ENCODE measurements at regions not wholly inside any gene's neighbourhood (a gene's known extent, or its start where the extent isn't known, plus 50 kb on each side); places are given as distances from the start of the nearest gene placed in this dataset.

DNA sequence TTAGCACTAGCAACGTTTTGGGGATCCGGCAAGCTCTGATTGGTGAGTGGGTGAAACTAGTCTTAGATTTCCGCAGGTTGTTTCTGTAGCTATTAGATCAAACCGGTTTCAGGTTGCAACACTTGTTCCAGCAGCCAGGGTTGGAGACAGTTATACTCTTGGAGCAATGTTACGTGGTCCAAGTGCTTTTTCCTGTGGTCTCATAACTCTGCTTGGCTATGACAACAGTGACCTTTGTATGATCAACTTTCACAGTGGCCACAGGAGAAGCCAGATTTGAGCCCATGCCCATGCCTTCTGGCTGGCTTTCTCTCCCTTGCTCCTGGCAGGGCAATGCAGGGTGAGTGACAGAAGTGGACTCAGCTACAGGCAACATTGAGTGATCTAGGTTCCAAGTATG is 84.5 kb upstream of the TAF1B start:
- no peak for DNase-seq

DNA sequence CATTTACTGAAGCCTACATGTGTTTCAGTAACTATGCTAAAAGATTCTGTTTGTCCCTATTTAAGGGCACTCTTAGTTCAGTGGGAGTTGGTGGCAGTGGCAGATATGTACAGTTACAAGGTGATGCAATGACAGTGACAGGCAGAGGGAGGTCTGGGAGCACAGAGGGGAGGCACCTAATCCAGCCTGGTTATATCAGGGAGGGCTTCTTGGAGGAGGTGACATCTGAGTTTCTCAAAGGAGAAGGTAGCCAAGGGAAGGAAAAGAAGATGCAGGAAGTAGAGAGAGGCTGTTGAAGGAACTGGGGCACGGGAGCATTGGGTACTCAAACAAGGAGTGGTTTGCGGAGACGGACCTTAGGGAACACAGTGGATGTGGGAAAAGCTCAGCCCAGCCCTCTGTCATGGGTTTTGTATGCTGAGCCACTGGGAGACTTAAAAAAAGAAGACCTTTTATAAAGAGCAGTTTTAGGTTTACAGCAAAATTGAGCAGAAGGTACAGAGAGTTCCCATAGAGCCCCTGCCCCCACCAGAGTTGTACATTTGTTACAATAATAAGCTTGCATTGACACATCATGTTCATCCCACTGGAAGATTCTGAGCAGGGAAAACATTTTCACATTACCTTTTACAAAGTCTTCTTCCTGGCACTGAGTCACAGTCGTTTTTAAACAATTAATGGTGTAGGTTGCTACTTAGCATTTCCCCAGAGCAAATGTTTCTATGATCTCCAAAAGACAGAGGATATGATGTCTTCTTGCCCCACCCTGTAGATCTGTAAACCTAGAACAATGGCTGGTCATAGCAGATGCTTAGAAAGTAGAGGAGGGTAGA is 83.0 kb upstream of the TAF1B start:
- no peak for DNase-seq

DNA sequence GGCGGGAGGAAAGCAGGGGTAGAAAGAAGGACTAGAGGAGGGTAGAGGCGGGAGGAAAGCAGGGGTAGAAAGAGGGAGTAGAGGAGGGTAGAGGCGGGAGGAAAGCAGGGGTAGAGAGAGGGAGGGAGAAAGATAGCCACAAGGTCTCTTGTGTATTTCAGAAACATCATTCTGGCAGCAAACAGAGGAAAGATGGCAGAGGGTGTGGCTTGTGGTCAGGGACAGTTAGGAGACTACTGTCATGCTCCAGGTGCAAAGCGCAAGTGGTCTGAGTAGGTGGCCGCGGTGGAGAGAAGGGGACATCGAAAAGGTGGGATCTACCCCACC is 82.4 kb upstream of the TAF1B start:
- DNase-seq, result no peak

DNA sequence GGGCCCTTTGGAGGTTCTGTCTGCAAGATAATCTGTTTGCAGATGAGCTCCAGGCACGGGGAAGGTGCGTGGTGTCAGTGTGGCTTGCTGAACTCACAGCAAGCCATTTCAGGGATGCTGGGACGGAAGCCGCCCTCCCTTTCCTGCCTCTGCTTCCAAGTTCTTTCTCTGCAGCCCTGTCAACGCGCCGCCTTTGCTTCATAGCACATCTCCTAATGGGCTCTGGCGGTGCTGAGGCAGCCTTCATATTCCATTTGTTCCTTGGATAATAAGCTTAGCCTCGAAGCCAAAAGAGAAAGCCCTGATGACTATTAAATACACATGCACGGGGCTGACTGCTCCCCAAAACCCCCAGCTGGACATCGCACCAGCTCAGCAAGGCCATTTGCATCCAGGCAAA is 81.7 kb upstream of the TAF1B start:
- DNase-seq, result no peak

DNA sequence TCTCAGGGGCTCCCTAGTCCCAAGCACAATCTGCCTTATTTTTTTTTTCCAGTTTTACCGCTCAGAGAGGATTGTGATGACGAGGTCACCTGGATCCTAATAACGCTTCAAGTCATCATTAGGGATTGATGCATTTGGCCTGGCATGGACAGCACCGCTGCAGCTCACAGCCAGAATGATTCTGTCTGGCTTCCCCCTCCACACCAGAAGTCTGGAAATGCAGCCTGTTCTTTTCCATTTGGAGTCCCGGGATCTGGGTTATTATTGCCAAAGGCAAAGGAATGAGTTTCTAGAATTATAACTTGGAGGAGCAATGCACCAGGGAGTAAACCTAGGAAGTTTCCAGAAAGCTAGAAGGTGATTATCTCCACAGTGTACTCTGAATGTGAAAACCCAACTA is 81.1 kb upstream of the TAF1B start:
- no peak for DNase-seq

DNA sequence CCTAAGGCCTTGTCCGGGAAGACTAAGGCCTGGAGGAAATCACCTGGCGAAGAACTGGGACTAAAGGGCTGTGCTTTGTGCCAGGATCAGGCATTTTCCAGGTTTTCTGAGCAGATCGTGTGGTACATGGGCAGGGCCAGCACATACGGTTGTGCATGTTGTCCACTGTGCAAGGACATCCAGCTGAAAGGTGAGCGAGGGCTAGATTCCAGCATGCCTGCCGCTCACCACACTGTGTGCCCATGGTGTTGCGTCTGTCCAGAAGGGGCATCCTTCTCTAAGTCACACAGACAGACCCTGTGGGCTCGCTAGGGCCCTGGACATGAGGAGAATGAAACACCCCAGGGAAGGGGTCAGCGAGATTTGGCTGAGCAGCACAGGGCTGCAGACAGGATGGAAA is 80.3 kb upstream of the TAF1B start:
- DNase-seq, result no peak

DNA sequence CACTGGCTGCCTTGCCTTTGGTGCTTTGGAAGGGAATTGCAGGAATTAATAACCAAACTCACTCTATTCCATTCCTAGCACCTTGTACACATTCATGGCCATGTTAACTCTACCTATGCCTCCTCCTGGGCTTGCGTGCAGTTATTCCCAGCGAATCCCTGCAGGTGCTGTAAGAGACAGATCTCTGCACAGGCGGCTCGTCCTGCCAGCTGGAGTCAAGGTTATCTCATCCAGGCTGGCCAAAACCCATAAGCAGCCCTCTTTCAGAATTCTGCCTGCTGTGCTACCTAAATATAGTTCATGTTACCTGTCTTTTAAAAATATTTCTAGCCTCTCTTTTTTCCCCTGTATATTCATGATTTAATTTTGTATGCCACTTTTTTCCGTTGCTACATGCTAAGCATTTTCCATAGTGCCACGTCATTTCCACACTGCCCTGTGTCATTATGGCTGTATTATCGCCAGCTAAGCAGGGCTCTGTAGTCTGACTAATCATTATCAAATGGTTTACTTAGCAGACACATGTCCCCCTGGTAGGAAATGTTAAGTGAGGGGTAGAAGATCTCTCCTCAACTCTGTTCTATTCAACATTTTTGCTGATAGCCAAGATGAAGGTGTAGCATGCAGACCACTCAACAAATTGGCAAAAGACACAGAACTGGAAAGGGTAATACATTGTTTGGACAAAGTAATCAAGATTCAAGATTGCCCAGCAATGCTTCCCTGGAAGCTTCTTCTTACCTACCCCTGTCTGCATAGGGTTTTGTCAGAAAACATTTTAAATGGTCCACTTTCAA is 79.7 kb upstream of the TAF1B start:
- peak; percentile 31 for DNase-seq

DNA sequence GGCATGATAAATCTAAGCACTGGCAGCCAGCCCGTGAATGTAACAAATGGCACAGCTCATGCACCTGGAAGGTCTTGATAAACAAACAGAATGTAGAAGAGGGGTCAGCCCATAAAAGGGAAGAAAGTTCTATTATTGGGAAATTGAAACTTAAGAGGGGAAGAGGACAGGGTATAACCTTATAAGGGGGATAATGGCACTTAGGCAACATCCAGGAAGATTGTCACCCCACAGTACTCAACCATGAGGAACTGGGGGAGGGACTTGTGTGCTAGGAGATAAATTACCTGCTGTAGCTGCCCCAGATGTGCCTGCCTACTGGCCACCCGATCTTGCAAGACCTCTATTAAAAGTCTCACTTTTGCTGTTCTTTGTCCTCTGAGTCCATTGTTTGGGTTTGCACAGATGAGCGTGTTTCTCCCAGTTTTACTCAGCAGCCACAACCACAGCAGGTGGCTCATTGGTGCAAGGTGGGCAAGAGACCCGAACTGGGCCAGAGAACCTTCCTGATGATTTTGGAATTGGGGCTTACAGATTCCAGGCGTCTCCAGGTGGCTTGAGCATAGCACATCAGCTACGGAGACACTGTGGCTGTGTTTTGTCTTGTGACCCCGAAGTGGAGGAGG is 79.0 kb upstream of the TAF1B start:
- DNase-seq, result peak; percentile 22

DNA sequence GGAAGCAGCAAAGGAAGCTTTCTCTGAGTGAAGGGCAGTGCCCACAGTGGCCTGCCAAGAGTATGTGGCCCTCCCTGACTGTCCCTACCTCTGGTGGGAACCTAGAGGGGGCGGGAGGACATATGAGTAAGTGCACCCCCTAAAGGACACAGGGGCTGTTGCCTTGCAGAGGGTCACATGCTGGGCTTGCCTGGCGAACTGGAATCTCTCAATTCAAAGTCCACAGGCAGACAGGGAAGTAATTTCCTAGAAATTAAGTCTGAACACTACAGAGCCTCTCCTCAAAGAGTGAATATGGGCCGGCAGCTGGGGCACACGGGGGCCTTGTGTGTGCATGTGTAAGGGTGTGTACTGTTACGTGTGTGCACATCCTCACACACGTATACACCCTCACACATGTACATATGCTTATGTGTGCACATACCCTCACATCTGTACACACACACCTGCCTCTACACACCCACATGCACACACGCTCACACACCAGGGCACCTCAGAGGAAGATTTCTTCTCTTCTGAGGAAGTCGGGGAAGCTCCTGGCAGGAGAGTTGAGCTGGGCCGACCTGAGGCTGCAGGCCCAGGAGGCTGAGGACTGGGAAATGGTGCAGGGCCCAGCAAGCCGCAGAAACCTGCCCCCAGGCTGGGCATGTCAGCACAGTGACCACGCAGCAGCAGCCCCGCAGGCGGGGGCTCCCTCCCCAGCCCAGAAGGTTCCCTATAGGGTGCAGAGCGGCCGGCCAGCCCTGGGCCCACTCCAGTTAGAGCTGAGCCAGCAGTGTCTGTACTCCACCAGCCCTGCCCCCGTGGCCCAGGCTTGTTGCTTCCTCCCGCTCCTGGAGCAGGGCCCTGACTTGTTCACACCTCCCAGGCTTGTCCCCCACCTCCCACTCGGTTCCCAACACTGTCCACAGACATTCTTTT is 77.4 kb upstream of the TAF1B start:
- no peak for DNase-seq

DNA sequence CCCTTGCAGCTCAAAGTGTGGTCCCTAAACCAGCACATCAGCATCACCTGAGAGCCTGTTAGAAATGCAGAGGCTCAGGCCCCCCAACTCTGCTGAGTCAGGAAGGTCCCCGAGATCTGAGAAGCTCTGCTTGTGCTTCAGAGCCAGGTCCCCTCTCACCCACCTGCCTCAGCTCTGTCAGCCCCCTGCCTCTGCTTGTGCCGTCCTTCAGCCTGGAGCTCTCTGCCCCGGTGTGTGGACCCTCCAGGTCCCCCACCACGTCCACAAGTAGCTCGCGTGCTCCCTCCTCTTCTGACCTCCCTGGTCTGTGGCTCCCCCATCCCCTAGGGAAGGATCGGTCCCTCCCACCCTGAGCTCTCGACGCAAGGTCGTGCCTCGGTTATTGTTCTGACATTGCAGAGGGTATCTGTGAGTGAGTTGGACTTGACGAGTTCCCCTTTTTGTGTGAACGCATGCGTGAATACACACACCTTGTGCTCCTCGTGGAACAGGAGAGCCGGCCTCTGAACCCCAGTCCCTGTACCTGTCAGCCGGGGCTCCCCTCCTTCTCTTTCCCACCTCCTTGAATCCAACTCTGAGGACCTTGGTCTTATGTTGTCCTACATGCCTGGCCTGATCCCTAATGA is 75.5 kb upstream of the TAF1B start:
- no peak for DNase-seq

DNA sequence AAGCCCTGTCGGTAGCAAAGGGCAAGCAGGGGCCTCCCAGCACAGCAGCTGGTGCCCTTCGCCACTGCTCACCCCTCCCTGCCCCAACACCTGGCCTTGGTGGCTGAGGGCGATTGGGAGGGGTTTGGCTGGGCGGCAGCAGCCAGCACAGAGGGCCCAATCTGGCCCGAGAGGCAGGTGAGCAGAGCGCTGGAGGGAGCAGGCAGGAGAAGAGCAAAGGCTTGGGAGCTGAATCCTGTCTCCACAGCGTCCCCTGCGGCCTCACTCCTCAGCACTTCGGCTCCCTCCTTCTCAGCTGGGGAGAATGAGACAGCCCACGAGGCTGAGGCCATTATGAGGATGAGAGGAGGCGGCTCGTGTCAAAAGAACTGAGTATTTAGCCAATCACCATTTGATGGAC is 74.9 kb upstream of the TAF1B start:
- DNase-seq, result peak; percentile 77

DNA sequence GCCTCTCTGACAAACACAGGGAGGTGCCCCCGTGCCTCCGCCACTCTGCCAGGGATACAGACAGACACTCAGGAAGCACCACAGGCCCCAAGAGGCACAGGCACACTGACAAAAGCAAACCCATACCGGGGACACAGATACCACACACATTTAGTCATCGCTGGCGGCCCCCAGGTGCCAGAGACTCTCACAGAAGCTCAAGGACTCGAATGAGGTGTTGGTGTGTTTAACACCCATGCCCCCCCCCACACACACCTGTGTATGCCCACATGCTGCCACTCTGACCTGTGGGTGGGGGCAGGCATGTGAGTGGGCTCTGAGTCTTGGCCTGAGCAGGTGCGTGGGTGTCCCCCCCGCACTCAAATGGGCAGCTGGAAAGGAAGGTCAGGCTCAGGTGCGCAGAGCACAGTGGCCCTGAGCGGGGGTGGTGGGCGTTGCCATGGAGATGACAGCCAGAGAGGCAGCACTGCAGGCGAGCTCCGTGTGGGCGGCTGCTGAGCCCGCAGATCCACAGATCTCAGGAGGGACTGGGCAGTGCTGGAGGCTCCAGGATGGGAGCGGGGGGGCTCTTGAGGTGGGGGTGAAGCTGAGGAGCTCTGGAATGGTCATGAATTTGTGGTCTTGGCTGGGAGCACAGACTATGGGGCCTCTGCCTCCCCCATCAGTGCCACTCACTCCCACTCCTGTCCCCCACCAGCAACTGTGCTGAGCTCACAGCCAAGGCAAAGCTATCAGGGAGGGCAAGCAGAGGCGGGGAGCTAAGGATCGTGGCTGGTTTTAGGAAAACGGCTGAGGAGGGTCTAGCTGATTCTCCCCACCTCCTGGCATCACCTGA is 73.9 kb upstream of the TAF1B start:
- peak; percentile 42 for DNase-seq

DNA sequence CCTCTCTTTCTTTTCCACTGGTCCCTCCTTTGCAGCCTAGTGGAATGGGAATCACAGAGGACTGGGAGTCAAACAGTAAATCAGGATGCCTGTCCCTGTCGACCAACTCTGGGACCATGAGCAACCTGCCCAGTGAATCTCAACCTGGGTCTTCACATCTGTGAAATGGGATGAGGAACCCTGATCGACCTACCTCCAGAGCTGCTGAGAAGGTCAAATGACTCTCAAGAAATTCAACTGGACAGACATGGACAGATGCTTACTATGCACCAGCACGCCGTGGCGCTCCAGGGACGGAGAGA is 73.3 kb upstream of the TAF1B start:
- no peak for DNase-seq

DNA sequence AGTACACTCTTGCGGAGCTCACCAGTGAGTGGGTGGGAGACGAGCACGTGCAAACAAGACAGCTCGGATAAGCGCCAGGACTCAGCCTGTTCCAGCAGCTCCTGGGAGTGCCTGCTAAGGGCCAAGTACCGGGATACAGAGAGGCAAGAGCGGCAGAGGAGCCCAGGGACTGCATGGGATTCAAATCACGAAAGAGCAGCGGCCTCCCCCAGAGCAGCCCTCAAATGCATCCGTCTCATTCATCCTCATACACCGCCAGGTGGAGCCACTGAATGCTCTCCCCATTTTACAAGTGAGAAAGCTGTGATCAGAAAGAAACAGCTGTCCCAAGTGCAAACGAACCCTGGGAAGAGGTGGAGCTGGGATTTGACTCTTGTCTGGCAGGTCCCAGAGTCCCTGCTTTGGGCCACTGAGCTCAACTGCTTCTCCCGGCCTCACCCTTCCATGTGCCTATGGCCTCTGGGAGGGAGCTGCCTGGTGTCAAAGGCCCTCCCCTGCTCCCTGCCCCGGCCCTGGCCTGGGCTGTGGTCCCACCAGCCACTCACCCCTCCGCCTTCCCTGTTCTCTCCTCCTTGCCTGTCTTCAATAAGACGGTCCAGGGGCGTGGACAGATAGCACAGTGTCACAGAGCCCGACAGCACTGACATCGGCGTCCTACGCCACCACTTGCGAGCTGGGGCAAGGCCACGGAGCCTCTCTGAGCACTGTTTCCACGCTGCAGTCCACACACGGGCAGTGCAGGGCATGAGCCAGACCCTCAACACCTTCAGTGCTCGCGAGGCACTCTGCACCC is 72.8 kb upstream of the TAF1B start:
- peak; percentile 40 for DNase-seq

DNA sequence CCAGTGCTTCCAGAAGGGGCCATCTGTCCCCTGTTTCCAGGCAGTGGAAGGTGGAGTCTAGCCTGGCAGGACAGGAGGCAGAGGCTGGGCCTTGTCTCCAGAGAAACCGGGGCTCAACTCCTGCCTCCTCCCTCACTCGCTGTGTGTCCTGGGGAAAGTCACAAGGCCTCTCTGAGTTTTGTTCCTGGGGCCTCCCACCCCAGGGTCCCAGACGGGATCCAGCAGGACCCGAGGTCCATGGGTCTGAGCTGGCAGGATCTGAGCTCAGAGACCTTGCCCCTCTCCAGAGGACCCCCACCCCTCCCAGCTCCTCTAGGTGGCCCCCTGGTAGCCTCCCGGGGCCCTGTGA is 72.2 kb upstream of the TAF1B start:
- no peak for DNase-seq

DNA sequence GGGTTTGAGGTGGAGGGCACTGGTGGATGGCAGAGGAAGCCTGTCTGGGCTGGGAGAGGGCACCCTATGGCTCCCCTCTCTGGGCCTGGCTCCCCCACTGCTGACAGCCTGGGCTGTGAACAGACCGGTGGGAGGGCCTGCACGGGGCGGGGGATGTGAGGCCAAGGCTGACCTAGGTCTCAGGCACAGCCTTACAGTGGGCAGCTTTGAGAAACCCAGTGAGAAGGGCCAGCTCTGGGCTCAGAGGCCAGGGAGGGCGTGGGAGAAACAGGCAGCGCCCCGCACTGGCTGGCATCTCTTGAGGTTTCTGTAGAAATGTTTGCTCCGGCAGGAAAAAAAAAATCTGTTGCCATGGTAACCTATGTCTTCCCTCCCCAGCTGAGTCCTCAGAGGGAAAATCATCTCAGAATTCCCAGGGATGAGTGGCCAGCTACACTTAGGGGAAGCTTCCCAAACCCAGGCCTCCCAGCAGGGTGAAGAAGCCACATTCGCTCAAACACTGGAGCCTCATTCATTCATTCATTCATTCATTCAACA is 71.7 kb upstream of the TAF1B start:
- DNase-seq, result no peak

DNA sequence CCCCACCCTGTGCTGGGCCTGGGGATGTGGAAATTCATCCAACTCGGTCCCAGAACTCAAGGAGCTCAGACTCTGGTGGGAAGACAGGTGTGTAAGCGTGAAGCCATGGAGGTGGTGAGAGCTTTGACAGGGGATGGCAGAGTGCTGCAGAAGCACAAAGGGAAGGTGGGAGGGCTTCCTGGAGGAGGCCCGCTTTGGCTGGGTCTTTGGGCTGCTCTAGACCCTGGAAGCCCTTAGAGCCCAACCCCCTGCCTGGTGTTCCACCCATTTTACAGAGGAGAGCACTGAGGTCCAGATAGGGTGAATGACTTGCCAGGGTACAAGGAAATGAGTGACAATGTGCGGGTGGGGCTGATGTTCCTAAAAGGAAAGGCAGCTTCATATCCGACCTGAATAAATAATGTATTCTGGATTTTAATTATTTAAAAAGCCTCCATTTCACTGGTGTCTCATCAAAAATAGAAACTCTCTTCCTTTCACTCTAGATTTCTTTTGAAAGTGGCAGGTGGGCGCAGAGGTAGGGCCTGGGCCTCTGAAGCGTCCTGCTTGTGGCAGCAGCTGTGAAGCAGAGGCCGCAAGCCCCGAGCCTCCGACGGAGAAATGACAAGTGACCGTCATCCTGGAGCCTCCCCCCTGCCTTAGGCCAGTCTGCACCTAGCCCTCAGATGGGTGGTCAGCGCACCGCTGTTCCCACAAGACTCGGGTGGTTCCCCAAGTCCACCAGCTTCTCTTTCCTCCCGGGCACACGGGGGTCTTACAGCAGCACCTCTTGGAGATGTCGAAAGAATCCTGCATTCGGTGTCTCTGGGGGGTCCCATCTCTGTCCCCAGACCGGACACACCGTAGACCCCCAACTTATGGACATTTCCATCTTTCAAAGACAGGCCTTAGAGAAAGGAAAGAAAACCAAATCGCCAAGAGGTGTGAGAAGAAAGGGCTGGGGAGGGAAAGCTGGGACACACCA is 71.0 kb upstream of the TAF1B start:
- no peak for DNase-seq

DNA sequence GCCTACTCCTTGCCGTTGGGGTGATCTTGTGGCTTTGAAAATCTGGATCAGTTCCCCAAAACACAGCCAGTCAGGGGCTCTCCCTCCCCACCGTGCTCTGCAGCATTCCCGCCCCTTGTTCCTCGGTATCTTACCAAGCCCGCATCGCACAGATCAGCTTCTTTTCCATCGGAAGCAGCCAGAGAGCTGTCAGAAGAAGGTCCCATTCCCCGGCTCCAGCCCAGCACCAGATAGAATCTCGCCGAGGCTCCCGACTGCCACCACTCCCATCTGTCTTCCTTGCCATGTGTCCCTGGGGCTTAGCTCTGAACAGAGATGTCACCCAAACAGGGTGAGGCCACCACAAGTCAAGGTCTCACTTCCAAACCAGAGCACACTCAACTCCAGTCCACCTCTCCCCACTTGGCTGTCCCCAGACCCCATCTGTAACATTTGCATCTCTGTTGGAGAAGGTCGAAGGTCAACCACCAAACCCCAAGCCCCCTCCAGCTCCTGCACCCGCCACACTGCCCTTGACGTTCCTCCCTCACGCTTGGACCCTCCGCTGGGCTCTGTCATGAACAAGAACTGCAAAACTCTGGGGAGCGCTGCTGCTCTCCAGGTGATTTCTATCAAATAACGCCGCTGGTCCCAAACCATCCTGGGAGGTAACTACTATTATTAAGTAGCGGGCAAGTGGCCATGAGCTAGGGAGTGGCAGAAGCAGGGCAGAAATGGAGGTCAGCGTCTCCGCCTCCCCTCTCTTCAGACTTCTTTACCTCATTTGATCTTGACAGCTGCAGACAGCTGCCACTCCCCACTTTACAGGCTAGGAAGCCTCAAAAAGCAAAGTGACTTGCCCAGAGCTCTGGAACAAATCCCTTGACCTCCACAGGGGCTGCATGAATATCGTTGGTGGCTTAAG is 70.0 kb upstream of the TAF1B start:
- DNase-seq, result no peak

DNA sequence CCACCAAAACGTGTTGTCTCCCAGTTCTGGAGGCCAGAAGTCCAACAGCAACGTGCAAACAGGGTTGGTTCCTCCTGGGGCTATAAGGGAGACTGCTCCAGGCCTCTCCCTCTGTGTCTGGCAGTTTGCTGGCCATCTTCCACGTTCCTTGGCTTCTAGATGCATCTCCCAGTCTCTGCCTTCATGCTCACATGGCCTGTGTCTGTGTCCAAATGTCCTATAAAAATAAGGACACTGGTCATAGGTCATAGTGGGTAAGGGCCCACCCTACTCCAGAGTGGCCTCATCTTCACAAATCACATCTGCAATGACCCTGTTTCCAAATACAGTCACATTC is 69.4 kb upstream of the TAF1B start:
- DNase-seq, result no peak
